ENCODE measurements at regions not wholly inside any gene's neighbourhood (a gene's known extent, or its start where the extent isn't known, plus 50 kb on each side); places are given as distances from the start of the nearest gene placed in this dataset.

GRCh38 chr1:213759359-213760181 is 228.2 kb upstream of the PROX1 start:
- Mint-ChIP-seq H3K4me1 (ENCODE audit: low read depth) (no peaks in the 10 kb centered on the region), H3K9me3 (ENCODE audit: low read depth) (peaks cover 10% of the 10 kb centered on the region), H3K27ac (ENCODE audit: unreplicated experiment) (no peak overlapping the region), H3K4me3 (ENCODE audit: unreplicated experiment) (no peak overlapping the region), H3K36me3 (ENCODE audit: low read depth) (no peaks in the 10 kb centered on the region), H3K27me3 (ENCODE audit: low read depth) (no peaks in the 10 kb centered on the region)
- DNase-seq (ENCODE audit: low spot score): no peak
- TF ChIP-seq, protein P1, sequence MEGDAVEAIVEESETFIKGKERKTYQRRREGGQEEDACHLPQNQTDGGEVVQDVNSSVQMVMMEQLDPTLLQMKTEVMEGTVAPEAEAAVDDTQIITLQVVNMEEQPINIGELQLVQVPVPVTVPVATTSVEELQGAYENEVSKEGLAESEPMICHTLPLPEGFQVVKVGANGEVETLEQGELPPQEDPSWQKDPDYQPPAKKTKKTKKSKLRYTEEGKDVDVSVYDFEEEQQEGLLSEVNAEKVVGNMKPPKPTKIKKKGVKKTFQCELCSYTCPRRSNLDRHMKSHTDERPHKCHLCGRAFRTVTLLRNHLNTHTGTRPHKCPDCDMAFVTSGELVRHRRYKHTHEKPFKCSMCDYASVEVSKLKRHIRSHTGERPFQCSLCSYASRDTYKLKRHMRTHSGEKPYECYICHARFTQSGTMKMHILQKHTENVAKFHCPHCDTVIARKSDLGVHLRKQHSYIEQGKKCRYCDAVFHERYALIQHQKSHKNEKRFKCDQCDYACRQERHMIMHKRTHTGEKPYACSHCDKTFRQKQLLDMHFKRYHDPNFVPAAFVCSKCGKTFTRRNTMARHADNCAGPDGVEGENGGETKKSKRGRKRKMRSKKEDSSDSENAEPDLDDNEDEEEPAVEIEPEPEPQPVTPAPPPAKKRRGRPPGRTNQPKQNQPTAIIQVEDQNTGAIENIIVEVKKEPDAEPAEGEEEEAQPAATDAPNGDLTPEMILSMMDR (IDR thresholded peaks at IDR 0.05): no peak

GRCh38 chr1:213761845-213762407 is 225.8 kb upstream of the PROX1 start:
- Mint-ChIP-seq H3K27me3 (ENCODE audit: low read depth) (no peaks in the 10 kb centered on the region), H3K27ac (ENCODE audit: unreplicated experiment) (no peak overlapping the region), H3K9me3 (ENCODE audit: low read depth) (peaks cover 8% of the 10 kb centered on the region), H3K4me3 (ENCODE audit: unreplicated experiment) (no peak overlapping the region), H3K36me3 (ENCODE audit: low read depth) (no peaks in the 10 kb centered on the region), H3K4me1 (ENCODE audit: low read depth) (no peaks in the 10 kb centered on the region)
- no peak for DNase-seq (ENCODE audit: low spot score)
- TF ChIP-seq, protein P1 (IDR thresholded peaks at IDR 0.05): no peak

DNA sequence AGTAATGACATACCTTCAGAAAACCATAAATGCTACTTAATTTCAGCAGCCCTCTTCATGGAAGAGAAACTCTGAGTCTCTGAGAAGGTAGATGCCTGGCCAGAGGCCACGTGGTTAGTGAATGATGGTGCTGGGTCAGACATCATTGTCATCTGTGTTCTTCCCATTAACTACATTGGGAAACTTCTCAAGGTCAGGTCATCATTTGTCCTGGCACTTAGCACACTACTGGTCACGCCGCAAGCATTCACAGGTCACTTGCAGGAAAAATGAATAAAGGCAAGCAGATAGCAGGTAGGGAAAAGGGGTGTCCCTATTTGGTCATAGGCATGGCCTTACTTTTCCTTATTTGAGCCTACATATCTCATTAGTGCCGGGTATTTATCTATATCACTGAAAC is 220.1 kb upstream of the PROX1 start:
- Mint-ChIP-seq H3K9me3 (ENCODE audit: low read depth) (no peaks in the 10 kb centered on the region), H3K27me3 (ENCODE audit: low read depth) (peaks cover 4% of the 10 kb centered on the region), H3K36me3 (ENCODE audit: low read depth) (no peaks in the 10 kb centered on the region), H3K27ac (ENCODE audit: unreplicated experiment) (no peak overlapping the region), H3K4me3 (ENCODE audit: unreplicated experiment) (no peak overlapping the region), H3K4me1 (ENCODE audit: low read depth) (no peaks in the 10 kb centered on the region)
- TF ChIP-seq, protein P1 (IDR thresholded peaks at IDR 0.05): no peak
- DNase-seq (ENCODE audit: low spot score): no peak

DNA sequence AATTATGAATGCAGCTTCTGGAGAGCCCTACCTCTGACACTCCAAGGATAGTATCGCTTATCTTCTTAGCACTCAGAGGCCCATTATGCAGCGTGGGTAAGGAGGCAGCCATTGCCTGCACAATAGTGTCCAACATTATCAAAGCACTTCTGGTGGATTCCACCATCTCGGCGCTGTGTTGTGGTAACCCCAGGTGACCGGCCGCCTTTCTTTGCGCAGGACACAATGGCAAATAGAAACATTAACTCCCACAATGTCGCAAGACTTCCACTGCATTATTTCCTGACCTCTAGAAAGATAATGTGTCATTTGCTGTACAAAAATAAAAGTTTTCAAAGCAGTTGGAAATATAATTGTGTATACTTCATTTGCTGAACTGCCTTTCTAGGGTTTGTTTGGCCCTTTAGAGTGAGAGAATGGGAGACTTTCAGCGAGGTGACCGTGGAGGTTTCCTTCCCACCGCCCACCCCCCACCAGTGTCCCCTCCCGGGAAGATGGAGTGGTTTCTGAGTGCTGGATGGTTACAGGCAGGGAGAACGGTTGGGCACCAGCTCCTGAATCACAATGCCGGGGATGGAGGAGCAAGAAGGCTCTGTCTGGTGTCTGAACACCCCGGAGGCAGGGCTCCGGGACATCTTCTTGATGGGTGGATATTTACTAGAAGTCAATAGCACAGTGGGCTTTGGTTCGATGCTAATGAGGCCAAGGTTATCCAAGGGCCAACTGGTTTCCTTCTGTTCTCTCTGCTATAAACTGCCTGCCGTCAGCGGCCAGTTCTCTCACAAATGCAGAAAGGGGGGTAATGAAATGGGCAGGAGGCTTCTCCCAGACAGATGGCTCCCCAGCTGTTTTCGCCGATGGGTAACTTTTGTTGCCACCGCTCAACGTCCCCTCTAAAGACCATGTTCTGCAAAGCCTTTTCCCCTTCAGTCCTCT is 215.4 kb upstream of the PROX1 start:
- TF ChIP-seq, protein P1 (IDR thresholded peaks at IDR 0.05): no peak
- Mint-ChIP-seq H3K27me3 (ENCODE audit: low read depth) (peaks cover 4% of the 10 kb centered on the region), H3K27ac (ENCODE audit: unreplicated experiment) (no peak overlapping the region), H3K4me3 (ENCODE audit: unreplicated experiment) (no peak overlapping the region), H3K4me1 (ENCODE audit: low read depth) (no peaks in the 10 kb centered on the region), H3K9me3 (ENCODE audit: low read depth) (peaks cover 4% of the 10 kb centered on the region), H3K36me3 (ENCODE audit: low read depth) (no peaks in the 10 kb centered on the region)
- no peak for DNase-seq (ENCODE audit: low spot score)

- H3K4me3 Mint-ChIP-seq (ENCODE audit: unreplicated experiment): no peak overlapping the region
- no peak overlapping the region for H3K27ac Mint-ChIP-seq (ENCODE audit: unreplicated experiment)
- peaks cover 4% of the 10 kb centered on the region for H3K27me3 Mint-ChIP-seq (ENCODE audit: low read depth)
- TF ChIP-seq, protein P1 (IDR thresholded peaks at IDR 0.05): no peak
- no peaks in the 10 kb centered on the region for H3K36me3 Mint-ChIP-seq (ENCODE audit: low read depth)
- peaks cover 4% of the 10 kb centered on the region for H3K9me3 Mint-ChIP-seq (ENCODE audit: low read depth)
- H3K4me1 Mint-ChIP-seq (ENCODE audit: low read depth): no peaks in the 10 kb centered on the region
- no peak for DNase-seq (ENCODE audit: low spot score)
Observed at GRCh38 chr1:213773975-213774374, 213.8 kb upstream of the PROX1 start.
